Keratinocyte (primary cell): ENCODE measurements at regions not wholly inside any gene's neighbourhood (a gene's known extent, or its start where the extent isn't known, plus 50 kb on each side); places are given as distances from the start of the nearest gene placed in this dataset.

ENCODE experiments used
- EZH2 ChIP-seq: IDR thresholded peaks from one replicate; pipeline ENCODE4 v1.6.1; 2012; ENCODE audit warnings: inconsistent platforms, mild to moderate bottlenecking, low read length, moderate library complexity
- TF ChIP-seq, protein P1 (sequence below), 3 experiments: IDR thresholded peaks in 1 of 3; conservative IDR thresholded peaks in 1 of 3; optimal IDR thresholded peaks in 1 of 3; 2 replicates in 2 of 3; 3 replicates in 1 of 3; pipeline versions ENCODE3 to v1.5.1; 2011; ENCODE audit warnings: low read length in 3 of 3, mild to moderate bottlenecking in 3 of 3, moderate library complexity in 2 of 3, control low read depth in 1 of 3, inconsistent platforms in 1 of 3; ENCODE audit not compliant: insufficient read depth in 2 of 3; ENCODE audit errors: extremely low read depth in 1 of 3

DNA sequence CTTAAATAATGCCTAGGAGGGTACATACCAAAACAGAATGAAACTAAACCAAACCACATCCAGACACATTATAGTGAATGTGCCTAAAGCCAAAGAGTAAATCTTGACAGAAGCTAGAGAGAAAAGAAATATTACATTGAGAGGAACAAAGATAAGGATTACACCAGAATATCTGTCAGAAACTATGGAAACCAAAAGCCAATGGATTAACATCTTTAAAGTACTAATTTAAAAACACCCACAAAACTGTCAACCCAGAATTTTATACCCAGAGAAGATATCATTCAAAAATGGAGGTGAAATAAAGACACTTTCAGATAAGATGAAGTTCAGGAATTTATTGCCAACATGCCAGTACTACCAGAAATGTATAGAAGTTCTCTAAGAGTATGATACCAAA, 198.5 kb upstream of the ZEB2 start:
- TF ChIP-seq, protein P1, sequence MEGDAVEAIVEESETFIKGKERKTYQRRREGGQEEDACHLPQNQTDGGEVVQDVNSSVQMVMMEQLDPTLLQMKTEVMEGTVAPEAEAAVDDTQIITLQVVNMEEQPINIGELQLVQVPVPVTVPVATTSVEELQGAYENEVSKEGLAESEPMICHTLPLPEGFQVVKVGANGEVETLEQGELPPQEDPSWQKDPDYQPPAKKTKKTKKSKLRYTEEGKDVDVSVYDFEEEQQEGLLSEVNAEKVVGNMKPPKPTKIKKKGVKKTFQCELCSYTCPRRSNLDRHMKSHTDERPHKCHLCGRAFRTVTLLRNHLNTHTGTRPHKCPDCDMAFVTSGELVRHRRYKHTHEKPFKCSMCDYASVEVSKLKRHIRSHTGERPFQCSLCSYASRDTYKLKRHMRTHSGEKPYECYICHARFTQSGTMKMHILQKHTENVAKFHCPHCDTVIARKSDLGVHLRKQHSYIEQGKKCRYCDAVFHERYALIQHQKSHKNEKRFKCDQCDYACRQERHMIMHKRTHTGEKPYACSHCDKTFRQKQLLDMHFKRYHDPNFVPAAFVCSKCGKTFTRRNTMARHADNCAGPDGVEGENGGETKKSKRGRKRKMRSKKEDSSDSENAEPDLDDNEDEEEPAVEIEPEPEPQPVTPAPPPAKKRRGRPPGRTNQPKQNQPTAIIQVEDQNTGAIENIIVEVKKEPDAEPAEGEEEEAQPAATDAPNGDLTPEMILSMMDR (optimal IDR thresholded peaks at IDR 0.05 in 1 of 3, IDR thresholded peaks at IDR 0.05 in 1 of 3, conservative IDR thresholded peaks at IDR 0.05 in 1 of 3; ENCODE audit: extremely low read depth in 1 of 3, insufficient read depth in 2 of 3, low read length in 3 of 3): no peak
- no peak for TF ChIP-seq EZH2
